SK-N-SH treated with all-trans-retinoic acid at 6 μM for 48 hours (cell line): ENCODE measurements at regions not wholly inside any gene's neighbourhood (a gene's known extent, or its start where the extent isn't known, plus 50 kb on each side); places are given as distances from the start of the nearest gene placed in this dataset.

ENCODE experiments used
- ATAC-seq: fragments of 200-7000 bp; cut with Tn5 transposase; 3 replicates; pipeline ENCODE4 v1.9.1; 2020; ENCODE audit warnings: mild to moderate bottlenecking, moderate library complexity
- ARNTL ChIP-seq: fragments of 450-650 bp; formaldehyde crosslinking; IDR thresholded peaks from 2 replicates; pipeline ENCODE4 v1.5.0; 2020; ENCODE audit warnings: low read depth, mild to moderate bottlenecking, moderate library complexity, borderline replicate concordance
- BACH2 ChIP-seq: fragments of 250-450 bp; sonication (Bioruptor Pico); IDR thresholded peaks from 2 replicates; pipeline ENCODE4 v1.9.0; 2021; ENCODE audit warnings: mild to moderate bottlenecking, borderline replicate concordance
- CREB5 ChIP-seq: fragments of 250-450 bp; sonication (Bioruptor Pico); IDR thresholded peaks from 2 replicates; pipeline ENCODE4 v1.5.1; 2020; ENCODE audit warnings: low read depth, mild to moderate bottlenecking, moderate library complexity
- CSDC2 ChIP-seq: fragments of 250-450 bp; sonication (Bioruptor Pico); IDR thresholded peaks from 2 replicates; pipeline ENCODE4 v1.5.0; 2020; ENCODE audit warnings: mild to moderate bottlenecking, moderate library complexity
- CSRNP3 ChIP-seq: fragments of 250-450 bp; sonication (Bioruptor Pico); IDR thresholded peaks from 2 replicates; pipeline ENCODE4 v1.5.1; 2021; ENCODE audit warnings: mild to moderate bottlenecking, moderate library complexity
- ESRRG ChIP-seq: fragments of 250-450 bp; sonication (Bioruptor Pico); IDR thresholded peaks from 2 replicates; pipeline ENCODE4 v1.6.1; 2021; ENCODE audit warnings: mild to moderate bottlenecking
- GLIS3 ChIP-seq: fragments of 250-450 bp; sonication (Bioruptor Pico); IDR thresholded peaks from 2 replicates; pipeline ENCODE4 v1.5.0; 2020; ENCODE audit warnings: mild to moderate bottlenecking, moderate library complexity
- OSR1 ChIP-seq: fragments of 250-450 bp; sonication (Bioruptor Pico); IDR thresholded peaks from 2 replicates; pipeline ENCODE4 v1.8.0; 2022; ENCODE audit warnings: moderate library complexity, mild to moderate bottlenecking, inconsistent platforms
- PATZ1 ChIP-seq: fragments of 250-450 bp; sonication (Bioruptor Pico); IDR thresholded peaks from 2 replicates; pipeline ENCODE4 v1.8.0; 2020; ENCODE audit warnings: mild to moderate bottlenecking, moderate library complexity, borderline replicate concordance
- POU6F1 ChIP-seq: fragments of 250-450 bp; sonication (Bioruptor Pico); IDR thresholded peaks from 2 replicates; pipeline ENCODE4 v1.8.0; 2021; ENCODE audit warnings: low read depth, mild to moderate bottlenecking, moderate library complexity, borderline replicate concordance
- RARB ChIP-seq: fragments of 250-450 bp; sonication (Bioruptor Pico); IDR thresholded peaks from 2 replicates; pipeline ENCODE4 v1.8.0; 2021; ENCODE audit warnings: mild to moderate bottlenecking, moderate library complexity
- SNAI2 ChIP-seq: fragments of 250-450 bp; sonication (Bioruptor Pico); IDR thresholded peaks from 2 replicates; pipeline ENCODE4 v1.5.0; 2020; ENCODE audit warnings: mild to moderate bottlenecking, moderate library complexity
- TCF4 ChIP-seq: fragments of 250-450 bp; sonication (Bioruptor Pico); IDR thresholded peaks from 2 replicates; pipeline ENCODE4 v1.8.0; 2021; ENCODE audit warnings: mild to moderate bottlenecking, moderate library complexity, borderline replicate concordance
- TOX ChIP-seq: fragments of 250-450 bp; sonication (Bioruptor Pico); IDR thresholded peaks from 2 replicates; pipeline ENCODE4 v1.8.0; 2021; ENCODE audit warnings: mild to moderate bottlenecking, moderate library complexity, borderline replicate concordance
- TSHZ2 ChIP-seq: fragments of 250-450 bp; sonication (Bioruptor Pico); IDR thresholded peaks from 2 replicates; pipeline ENCODE4 v1.5.0; 2020; ENCODE audit warnings: mild to moderate bottlenecking, moderate library complexity
- ZC3H10 ChIP-seq: fragments of 250-450 bp; sonication (Bioruptor Pico); IDR thresholded peaks from 2 replicates; pipeline ENCODE4 v1.5.1; 2021; ENCODE audit warnings: mild to moderate bottlenecking, moderate library complexity
- ZFP3 ChIP-seq: fragments of 250-450 bp; sonication (Bioruptor Pico); IDR thresholded peaks from 2 replicates; pipeline ENCODE4 v1.5.0; 2020; ENCODE audit warnings: mild to moderate bottlenecking, moderate library complexity
- ZFP30 ChIP-seq: fragments of 450-650 bp; formaldehyde crosslinking; IDR thresholded peaks from 2 replicates; pipeline ENCODE4 v1.5.0; 2022; ENCODE audit warnings: mild to moderate bottlenecking, moderate library complexity
- ZNF565 ChIP-seq: fragments of 450-650 bp; formaldehyde crosslinking; conservative IDR thresholded peaks from 2 replicates; pipeline ENCODE4 v1.5.0; 2020; ENCODE audit warnings: low read depth, mild to moderate bottlenecking, moderate library complexity
- ZNF8 ChIP-seq: fragments of 450-650 bp; formaldehyde crosslinking; IDR thresholded peaks from 2 replicates; pipeline ENCODE4 v1.5.0; 2020; ENCODE audit warnings: mild to moderate bottlenecking, moderate library complexity

- ATAC-seq, result no peak
- no peak for TF ChIP-seq ZNF565 (CRISPR knock-in tag)
- TF ChIP-seq PATZ1, result no peak
- no peak for TF ChIP-seq SNAI2 (CRISPR knock-in tag)
- TF ChIP-seq TCF4 (CRISPR knock-in tag), result no peak
- TF ChIP-seq ZFP30, result no peak
- no peak for TF ChIP-seq ZC3H10 (CRISPR knock-in tag)
- TF ChIP-seq CREB5 (CRISPR knock-in tag), result no peak
- TF ChIP-seq ESRRG (CRISPR knock-in tag), result no peak
- no peak for TF ChIP-seq ZFP3 (CRISPR knock-in tag)
- TF ChIP-seq ZNF8 (CRISPR knock-in tag), result no peak
- TF ChIP-seq CSRNP3 (CRISPR knock-in tag), result no peak
- no peak for TF ChIP-seq POU6F1
- no peak for TF ChIP-seq RARB
- no peak for TF ChIP-seq GLIS3 (CRISPR knock-in tag)
- TF ChIP-seq TSHZ2, result no peak
Measured at GRCh38 chr14:104388011-104388521, 191.5 kb upstream of the C14orf180 start.

- no peak for TF ChIP-seq TOX (CRISPR knock-in tag)
- no peak for TF ChIP-seq BACH2 (CRISPR knock-in tag)
- TF ChIP-seq ZNF565 (CRISPR knock-in tag), result no peak
- TF ChIP-seq ARNTL, result no peak
- no peak for TF ChIP-seq CSRNP3 (CRISPR knock-in tag)
- no peak for TF ChIP-seq TSHZ2
- no peak for TF ChIP-seq PATZ1
- no peak for TF ChIP-seq CREB5 (CRISPR knock-in tag)
- TF ChIP-seq ESRRG (CRISPR knock-in tag), result no peak
- TF ChIP-seq CSDC2 (CRISPR knock-in tag), result no peak
- no peak for TF ChIP-seq OSR1 (CRISPR knock-in tag)
- no peak for TF ChIP-seq ZFP30
- no peak for TF ChIP-seq ZFP3 (CRISPR knock-in tag)
- ATAC-seq, result no peak
Measured at GRCh38 chr14:104388541-104389325, 190.8 kb upstream of the C14orf180 start.
